ENCODE measurements at regions not wholly inside any gene's neighbourhood (a gene's known extent, or its start where the extent isn't known, plus 50 kb on each side); places are given as distances from the start of the nearest gene placed in this dataset.

- no peaks in the 10 kb centered on the region for H3K4me1 ChIP-seq (ENCODE audit: control insufficient read depth, extremely low read depth, insufficient read depth, low read length)
- peaks cover 0 to 5% of the 10 kb centered on the region in 2 experiments for H3K27me3 ChIP-seq (ENCODE audit: control insufficient read depth in 2 of 2, insufficient read depth in 2 of 2, low read length in 2 of 2)
- no peak overlapping the region for H2AFZ ChIP-seq (ENCODE audit: low read depth, low read length)
- TF ChIP-seq POLR2A (IDR thresholded peaks at IDR 0.05; ENCODE audit: low read depth, low read length): no peak
- no peak for TF ChIP-seq JUN (IDR thresholded peaks at IDR 0.05; ENCODE audit: borderline replicate concordance, insufficient read depth, insufficient read length, low read depth)
- no peak for TF ChIP-seq MAX (IDR thresholded peaks at IDR 0.05; ENCODE audit: insufficient read depth, insufficient read length)
- TF ChIP-seq POLR2AphosphoS5 (IDR thresholded peaks at IDR 0.05; ENCODE audit: insufficient read depth, low read depth, low read length): no peak
- peak; percentile 69 to 73 for TF ChIP-seq CTCF (IDR thresholded peaks at IDR 0.05; ENCODE audit: extremely low read depth in 1 of 2, insufficient read depth in 1 of 2, low read depth in 1 of 2, low read length in 2 of 2)
- dilution Hi-C loops (cut with MboI; ENCODE audit: extremely low pct_ligation_motif_present, low sequenced_read_pairs) (no loop called here), intact Hi-C loops (cut with micrococcal nuclease) (loop anchor here (1.0 to 5.0 kb wide), 10 partner anchors 165 to 1017 kb away; partner anchors contain the start of gene GALNT18)
- no peak overlapping the region for H3K9ac ChIP-seq (replicated peaks; ENCODE audit: extremely low read depth, insufficient read depth, low read length)
- no peaks in the 10 kb centered on the region for H3K79me2 ChIP-seq (ENCODE audit: control insufficient read depth, insufficient read depth, low read length)
- no peaks in the 10 kb centered on the region for H3K36me3 ChIP-seq (ENCODE audit: control insufficient read depth in 2 of 2, extremely low read depth in 1 of 2, insufficient read depth in 2 of 2, low read length in 2 of 2)
- ChIA-PET CTCF (interaction anchor here (0.6 to 6.2 kb wide), 37 partner anchors 9 to 1018 kb away, joined by 3 to 227 read pairs (median 4); no protein-coding TSS in a partner anchor), POLR2A (interaction anchor here (0.5 kb wide), 1 partner anchor 9 kb away, joined by 3 read pairs; no protein-coding TSS in a partner anchor)
- DNase-seq (ENCODE audit: low read depth, low spot score) (peak; percentile 66), FAIRE-seq (peak; percentile 8)
- BruUV-seq (replicated peaks): no TSS peak
- H3K9me1 ChIP-seq (replicated peaks; ENCODE audit: control insufficient read depth, extremely low read depth, insufficient read depth, low read length): no peaks in the 10 kb centered on the region
- H3K9me3 ChIP-seq (replicated peaks; ENCODE audit: control insufficient read depth, insufficient read depth, low read length): no peaks in the 10 kb centered on the region
- H4K20me1 ChIP-seq (replicated peaks; ENCODE audit: control insufficient read depth, extremely low read depth, insufficient read depth, low read length): no peaks in the 10 kb centered on the region
- H3K4me3 ChIP-seq (replicated peaks in 1 of 3; ENCODE audit: insufficient read depth in 1 of 3, low read depth in 1 of 3, low read length in 3 of 3): no peak overlapping the region
- no peak overlapping the region for H3K4me2 ChIP-seq (ENCODE audit: insufficient read depth, low read length)
- no peak overlapping the region for H3K27ac ChIP-seq (ENCODE audit: insufficient read depth, low read depth, low read length)
Measured at GRCh38 chr11:11787305-11788062, 54.3 kb upstream of the USP47 start.

Measured in endothelial cell of umbilical vein (primary cell).